Naive B cell (primary cell): ENCODE measurements at regions not wholly inside any gene's neighbourhood (a gene's known extent, or its start where the extent isn't known, plus 50 kb on each side); places are given as distances from the start of the nearest gene placed in this dataset.
"Not testable (repeated sequence)": the region's sequence is repeated elsewhere in the genome, so short reads cannot be mapped to it uniquely, and the experiment has no call there.

Experiments
- ATAC-seq, 2 donors: fragments of 150-1000 bp; cut with Tn5 transposase; 2 replicates each; pipeline ENCODE4 v1.10.0; 2021; ENCODE audit warnings: low read depth in 2 of 2, mild to moderate bottlenecking in 2 of 2, moderate library complexity in 2 of 2
- DNase-seq: peaks from one replicate; pipeline ENCODE4 v3.0.0; 2022
- H3K27ac Mint-ChIP-seq, 6 donors: one replicate each; pipeline ENCODE4 v1.8.0; 2020 to 2022; ENCODE audit warnings: mild to moderate bottlenecking in 6 of 6, mixed read lengths in 6 of 6, moderate library complexity in 5 of 6, inconsistent platforms in 2 of 6
- H3K27me3 Mint-ChIP-seq, 3 donors: one replicate each; pipeline ENCODE4 v1.8.0; 2021 to 2022; ENCODE audit warnings: mixed read lengths in 3 of 3, mild to moderate bottlenecking in 1 of 3
- H3K36me3 Mint-ChIP-seq, 2 donors: one replicate each; pipeline ENCODE4 v1.8.0; 2020 to 2022; ENCODE audit warnings: mixed read lengths in 2 of 2, inconsistent platforms in 1 of 2, mild to moderate bottlenecking in 1 of 2
- H3K4me1 Mint-ChIP-seq, 3 donors: one replicate each; pipeline ENCODE4 v1.8.0; 2020 to 2022; ENCODE audit warnings: mixed read lengths in 3 of 3, inconsistent platforms in 1 of 3, mild to moderate bottlenecking in 1 of 3, moderate library complexity in 1 of 3
- H3K4me3 Mint-ChIP-seq, 8 donors: one replicate each; pipeline ENCODE4 v1.8.0; 2020 to 2022; ENCODE audit warnings: mild to moderate bottlenecking in 8 of 8, mixed read lengths in 8 of 8, moderate library complexity in 8 of 8, inconsistent platforms in 2 of 8
- H3K9me3 Mint-ChIP-seq, 7 donors: one replicate each; pipeline ENCODE4 v1.8.0; 2020 to 2022; ENCODE audit warnings: mixed read lengths in 7 of 7, mild to moderate bottlenecking in 5 of 7, inconsistent platforms in 2 of 7, moderate library complexity in 1 of 7

GRCh38 chr2:144128130-144128746 is 391.7 kb downstream of the ZEB2 start:
- H3K4me3 Mint-ChIP-seq: no peak overlapping the region
- DNase-seq (no peak), ATAC-seq (no peak)
- H3K9me3 Mint-ChIP-seq: no peaks in the 10 kb centered on the region
- H3K27ac Mint-ChIP-seq: no peak overlapping the region
- no peaks in the 10 kb centered on the region for H3K27me3 Mint-ChIP-seq
- H3K36me3 Mint-ChIP-seq: peaks cover 6 to 11% of the 10 kb centered on the region in 2 donors
- no peaks in the 10 kb centered on the region for H3K4me1 Mint-ChIP-seq

- Mint-ChIP-seq H3K4me1 (no peaks in the 10 kb centered on the region), H3K36me3 (peaks cover 6 to 11% of the 10 kb centered on the region in 2 donors), H3K9me3 (no peaks in the 10 kb centered on the region), H3K27ac (peak overlapping the region in 1 of 6 donors; percentile 39), H3K27me3 (no peaks in the 10 kb centered on the region), H3K4me3 (no peak overlapping the region)
- no peak for DNase-seq
- no peak for ATAC-seq
Measured at GRCh38 chr2:144127693-144128092, 392.2 kb downstream of the ZEB2 start.

- Mint-ChIP-seq H3K36me3 (peaks cover 6 to 11% of the 10 kb centered on the region in 2 donors), H3K9me3 (no peaks in the 10 kb centered on the region), H3K4me1 (no peaks in the 10 kb centered on the region), H3K4me3 (no peak overlapping the region), H3K27me3 (no peaks in the 10 kb centered on the region), H3K27ac (no peak overlapping the region)
- no peak for DNase-seq
- ATAC-seq: no peak
Measured at GRCh38 chr2:144126302-144126701, 393.6 kb downstream of the ZEB2 start.

- ATAC-seq (no peak), DNase-seq (no peak)
- H3K27me3 Mint-ChIP-seq: no peaks in the 10 kb centered on the region
- no peak overlapping the region for H3K4me3 Mint-ChIP-seq
- no peak overlapping the region for H3K27ac Mint-ChIP-seq
- peaks cover 6 to 11% of the 10 kb centered on the region in 2 donors for H3K36me3 Mint-ChIP-seq
- no peaks in the 10 kb centered on the region for H3K9me3 Mint-ChIP-seq
- H3K4me1 Mint-ChIP-seq: no peaks in the 10 kb centered on the region
Measured at GRCh38 chr2:144125751-144126150, 394.2 kb downstream of the ZEB2 start.

GRCh38 chr2:144124882-144125281 is 395.0 kb downstream of the ZEB2 start:
- DNase-seq (no peak), ATAC-seq (no peak)
- peaks cover 6 to 11% of the 10 kb centered on the region in 2 donors for H3K36me3 Mint-ChIP-seq
- no peaks in the 10 kb centered on the region for H3K9me3 Mint-ChIP-seq
- no peaks in the 10 kb centered on the region for H3K27me3 Mint-ChIP-seq
- H3K4me3 Mint-ChIP-seq: no peak overlapping the region
- H3K27ac Mint-ChIP-seq: no peak overlapping the region
- H3K4me1 Mint-ChIP-seq: no peaks in the 10 kb centered on the region

GRCh38 chr2:144120487-144120886 is 399.4 kb downstream of the ZEB2 start:
- no peak for DNase-seq
- Mint-ChIP-seq H3K27me3 (no peaks in the 10 kb centered on the region), H3K4me1 (no peaks in the 10 kb centered on the region), H3K4me3 (no peak overlapping the region), H3K27ac (no peak overlapping the region), H3K36me3 (peaks cover 3 to 7% of the 10 kb centered on the region in 2 donors), H3K9me3 (no peaks in the 10 kb centered on the region)
- no peak for ATAC-seq

- no peak overlapping the region for H3K27ac Mint-ChIP-seq
- ATAC-seq (no peak), DNase-seq (no peak)
- H3K9me3 Mint-ChIP-seq: peaks cover 0 to 7% (median 7%) of the 10 kb centered on the region in 7 donors
- H3K27me3 Mint-ChIP-seq: no peaks in the 10 kb centered on the region
- H3K36me3 Mint-ChIP-seq: peaks cover 9% of the 10 kb centered on the region in 2 donors
- H3K4me3 Mint-ChIP-seq: no peak overlapping the region
- peaks cover 0 to 2% (median 0%) of the 10 kb centered on the region in 3 donors for H3K4me1 Mint-ChIP-seq
Measured at GRCh38 chr2:144117086-144117485, 402.8 kb downstream of the ZEB2 start.

- H3K4me3 Mint-ChIP-seq: no peak overlapping the region
- H3K9me3 Mint-ChIP-seq: peaks cover 0 to 10% (median 7%) of the 10 kb centered on the region in 7 donors
- H3K36me3 Mint-ChIP-seq: peaks cover 9% of the 10 kb centered on the region in 2 donors
- peaks cover 0 to 2% (median 0%) of the 10 kb centered on the region in 3 donors for H3K4me1 Mint-ChIP-seq
- peak overlapping the region in 1 of 6 donors; percentile 16 for H3K27ac Mint-ChIP-seq
- ATAC-seq (no peak), DNase-seq (no peak)
- no peaks in the 10 kb centered on the region for H3K27me3 Mint-ChIP-seq
Measured at GRCh38 chr2:144115739-144116291, 404.1 kb downstream of the ZEB2 start.

- Mint-ChIP-seq H3K9me3 (peaks cover 0 to 10% (median 7%) of the 10 kb centered on the region in 7 donors), H3K27me3 (no peaks in the 10 kb centered on the region), H3K4me1 (peaks cover 0 to 2% (median 0%) of the 10 kb centered on the region in 3 donors), H3K4me3 (no peak overlapping the region), H3K27ac (peak overlapping the region in 1 of 6 donors; percentile 5), H3K36me3 (peaks cover 9% of the 10 kb centered on the region in 2 donors)
- no peak for DNase-seq
- ATAC-seq: no peak
Measured at GRCh38 chr2:144114760-144115159, 405.2 kb downstream of the ZEB2 start.

GRCh38 chr2:144111437-144111836 is 408.5 kb downstream of the ZEB2 start:
- Mint-ChIP-seq H3K36me3 (peaks cover 9 to 20% of the 10 kb centered on the region in 2 donors), H3K4me3 (no peak overlapping the region), H3K27ac (no peak overlapping the region), H3K27me3 (no peaks in the 10 kb centered on the region), H3K9me3 (peaks cover 5 to 36% (median 27%) of the 10 kb centered on the region in 7 donors), H3K4me1 (peaks cover 0 to 7% (median 4%) of the 10 kb centered on the region in 3 donors)
- no peak for ATAC-seq
- no peak for DNase-seq

GRCh38 chr2:144106104-144106503 is 413.8 kb downstream of the ZEB2 start:
- peak overlapping the region in 1 of 8 donors; percentile 60 for H3K4me3 Mint-ChIP-seq
- peaks cover 9 to 29% of the 10 kb centered on the region in 2 donors for H3K36me3 Mint-ChIP-seq
- not testable (repeated sequence) for H3K27me3 Mint-ChIP-seq, H3K4me1 Mint-ChIP-seq, ATAC-seq, DNase-seq
- H3K27ac Mint-ChIP-seq: peak overlapping the region in 1 of 6 donors; percentile 63
- H3K9me3 Mint-ChIP-seq: peaks cover 10 to 53% (median 43%) of the 10 kb centered on the region in 7 donors

- no peak for ATAC-seq
- Mint-ChIP-seq H3K4me3 (no peak overlapping the region), H3K4me1 (peaks cover 0 to 7% (median 7%) of the 10 kb centered on the region in 3 donors), H3K9me3 (peaks cover 10 to 43% (median 31%) of the 10 kb centered on the region in 7 donors), H3K27me3 (no peaks in the 10 kb centered on the region), H3K27ac (no peak overlapping the region), H3K36me3 (peaks cover 28% of the 10 kb centered on the region in 2 donors)
- DNase-seq: no peak
Measured at GRCh38 chr2:144102386-144102785, 417.5 kb downstream of the ZEB2 start.

GRCh38 chr2:144099780-144100377 is 420.0 kb downstream of the ZEB2 start:
- H3K4me1 Mint-ChIP-seq: peaks cover 0 to 7% (median 3%) of the 10 kb centered on the region in 3 donors
- no peaks in the 10 kb centered on the region for H3K27me3 Mint-ChIP-seq
- peaks cover 11 to 28% of the 10 kb centered on the region in 2 donors for H3K36me3 Mint-ChIP-seq
- DNase-seq (no peak), ATAC-seq (no peak)
- H3K27ac Mint-ChIP-seq: no peak overlapping the region
- H3K4me3 Mint-ChIP-seq: no peak overlapping the region
- H3K9me3 Mint-ChIP-seq: peaks cover 3 to 20% (median 11%) of the 10 kb centered on the region in 7 donors

GRCh38 chr2:144099340-144099739 is 420.6 kb downstream of the ZEB2 start:
- no peak overlapping the region for H3K4me3 Mint-ChIP-seq
- no peak for ATAC-seq
- no peak for DNase-seq
- H3K36me3 Mint-ChIP-seq: peaks cover 17 to 32% of the 10 kb centered on the region in 2 donors
- H3K4me1 Mint-ChIP-seq: peaks cover 0 to 7% (median 3%) of the 10 kb centered on the region in 3 donors
- no peaks in the 10 kb centered on the region for H3K27me3 Mint-ChIP-seq
- peaks cover 4 to 17% (median 10%) of the 10 kb centered on the region in 7 donors for H3K9me3 Mint-ChIP-seq
- no peak overlapping the region for H3K27ac Mint-ChIP-seq
